ENCODE measurements at regions not wholly inside any gene's neighbourhood (a gene's known extent, or its start where the extent isn't known, plus 50 kb on each side); places are given as distances from the start of the nearest gene placed in this dataset.

DNA sequence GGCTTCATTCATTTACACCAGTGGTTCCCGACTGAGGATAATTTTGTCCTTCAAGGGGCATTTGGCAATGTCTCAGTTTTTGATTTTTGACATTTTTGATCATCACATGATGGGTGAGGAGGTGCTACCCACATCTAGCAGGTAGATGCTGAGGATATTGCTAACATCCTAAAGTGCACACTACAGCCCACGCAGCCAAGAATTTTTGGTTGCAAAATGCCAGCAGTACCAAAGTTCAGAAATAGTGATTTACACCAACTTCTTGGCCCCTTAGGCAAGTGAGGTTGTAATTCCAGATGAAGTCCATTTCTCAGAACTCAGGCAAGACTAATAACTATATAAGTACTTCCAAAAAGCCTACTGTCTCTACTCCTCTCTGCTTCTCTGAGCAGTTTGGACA, 80.1 kb upstream of the TSHZ2 start:
- no peak overlapping the region for H3K4me3 Mint-ChIP-seq (ENCODE audit: unreplicated experiment)
- Histone ChIP-seq H3K36me3 (ENCODE audit: control insufficient read depth, insufficient read depth, low read length) (no peaks in the 10 kb centered on the region), H3K4me3 (ENCODE audit: low read depth, low read length) (no peak overlapping the region), H3K4me1 (no peaks in the 10 kb centered on the region), H3K27me3 (replicated peaks; ENCODE audit: control insufficient read depth, insufficient read depth, low read length) (no peaks in the 10 kb centered on the region), H3K9me3 (no peaks in the 10 kb centered on the region)
- ChIA-PET POLR2A (no interaction called here), CTCF (no interaction called here)
- H3K36me3 Mint-ChIP-seq (ENCODE audit: insufficient read depth, unreplicated experiment): peaks cover 5% of the 10 kb centered on the region
- intact Hi-C loops (cut with micrococcal nuclease; ENCODE audit: unreplicated experiment): no loop called here
- TF ChIP-seq, protein P1, sequence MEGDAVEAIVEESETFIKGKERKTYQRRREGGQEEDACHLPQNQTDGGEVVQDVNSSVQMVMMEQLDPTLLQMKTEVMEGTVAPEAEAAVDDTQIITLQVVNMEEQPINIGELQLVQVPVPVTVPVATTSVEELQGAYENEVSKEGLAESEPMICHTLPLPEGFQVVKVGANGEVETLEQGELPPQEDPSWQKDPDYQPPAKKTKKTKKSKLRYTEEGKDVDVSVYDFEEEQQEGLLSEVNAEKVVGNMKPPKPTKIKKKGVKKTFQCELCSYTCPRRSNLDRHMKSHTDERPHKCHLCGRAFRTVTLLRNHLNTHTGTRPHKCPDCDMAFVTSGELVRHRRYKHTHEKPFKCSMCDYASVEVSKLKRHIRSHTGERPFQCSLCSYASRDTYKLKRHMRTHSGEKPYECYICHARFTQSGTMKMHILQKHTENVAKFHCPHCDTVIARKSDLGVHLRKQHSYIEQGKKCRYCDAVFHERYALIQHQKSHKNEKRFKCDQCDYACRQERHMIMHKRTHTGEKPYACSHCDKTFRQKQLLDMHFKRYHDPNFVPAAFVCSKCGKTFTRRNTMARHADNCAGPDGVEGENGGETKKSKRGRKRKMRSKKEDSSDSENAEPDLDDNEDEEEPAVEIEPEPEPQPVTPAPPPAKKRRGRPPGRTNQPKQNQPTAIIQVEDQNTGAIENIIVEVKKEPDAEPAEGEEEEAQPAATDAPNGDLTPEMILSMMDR (IDR thresholded peaks at IDR 0.05; ENCODE audit: insufficient read depth in 1 of 2, low read depth in 1 of 2, low read length in 1 of 2, severe bottlenecking in 1 of 2, unreplicated experiment in 1 of 2): no peak
- no TSS peak for BruUV-seq (replicated peaks)
- peaks cover 7% of the 10 kb centered on the region for H3K9me3 Mint-ChIP-seq (ENCODE audit: unreplicated experiment)
- peaks cover 14% of the 10 kb centered on the region for H3K27me3 Mint-ChIP-seq (ENCODE audit: insufficient read depth, unreplicated experiment)
- no peak overlapping the region for H3K27ac Mint-ChIP-seq (ENCODE audit: unreplicated experiment)
- no peak for DNase-seq
- peaks cover 5% of the 10 kb centered on the region for H3K4me1 Mint-ChIP-seq (ENCODE audit: low read depth, unreplicated experiment)

DNA sequence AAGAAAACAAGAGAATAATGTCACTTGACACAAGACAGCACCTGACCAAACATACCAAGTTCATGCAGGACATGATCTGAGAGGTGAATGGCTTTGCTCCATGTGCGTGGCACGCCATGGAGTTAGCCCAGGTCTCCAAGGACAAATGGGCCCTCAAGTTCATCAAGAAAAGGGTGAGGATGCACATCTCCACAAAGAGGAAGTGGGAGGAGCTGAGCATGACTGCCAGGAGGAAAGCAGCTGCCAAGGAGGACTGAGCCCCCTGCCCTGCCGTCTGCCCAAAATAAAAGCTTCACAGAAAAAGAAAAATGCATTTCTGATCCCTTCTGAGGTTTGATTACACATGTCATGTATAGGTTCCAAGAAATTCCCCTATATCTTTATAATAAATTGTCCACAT, 82.0 kb upstream of the TSHZ2 start:
- peaks cover 5% of the 10 kb centered on the region for H3K36me3 Mint-ChIP-seq (ENCODE audit: insufficient read depth, unreplicated experiment)
- H3K4me1 Mint-ChIP-seq (ENCODE audit: low read depth, unreplicated experiment): peaks cover 5% of the 10 kb centered on the region
- CTCF ChIA-PET: interaction anchor here (0.6 kb wide), 1 partner anchor 47 kb away, joined by 3 read pairs; no protein-coding TSS in a partner anchor

DNA sequence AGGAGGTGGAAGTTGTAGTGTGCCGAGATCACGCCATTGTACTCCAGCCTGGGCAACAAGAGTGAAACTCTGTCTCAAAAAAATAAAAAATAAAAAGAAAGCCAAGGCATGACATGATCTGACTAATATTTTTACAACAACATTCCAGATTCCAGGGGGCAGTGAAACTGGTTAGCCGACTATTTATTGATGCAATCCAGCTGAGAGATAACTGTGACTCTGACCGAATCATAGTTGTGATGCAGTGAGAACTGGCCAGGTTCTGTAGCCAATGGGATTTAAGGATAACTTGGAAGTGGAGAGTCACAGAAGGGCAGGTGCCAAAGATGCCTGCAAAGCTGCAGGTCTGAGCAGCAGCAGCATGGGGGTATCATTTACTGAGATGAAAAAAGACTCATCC, 82.9 kb upstream of the TSHZ2 start:
- H3K27ac Mint-ChIP-seq (ENCODE audit: unreplicated experiment): no peak overlapping the region
- CTCF ChIA-PET: no interaction called here

More for the DNA sequence above, 82.0 kb upstream of the TSHZ2 start:
- intact Hi-C loops (cut with micrococcal nuclease; ENCODE audit: unreplicated experiment): no loop called here
- Mint-ChIP-seq H3K9me3 (ENCODE audit: unreplicated experiment) (peaks cover 7% of the 10 kb centered on the region), H3K27ac (ENCODE audit: unreplicated experiment) (no peak overlapping the region), H3K27me3 (ENCODE audit: insufficient read depth, unreplicated experiment) (peaks cover 18% of the 10 kb centered on the region), H3K4me3 (ENCODE audit: unreplicated experiment) (no peak overlapping the region)
- POLR2A ChIA-PET: no interaction called here
- no peaks in the 10 kb centered on the region for H3K4me1 ChIP-seq
- H3K27me3 ChIP-seq (replicated peaks; ENCODE audit: control insufficient read depth, insufficient read depth, low read length): no peaks in the 10 kb centered on the region
- no TSS peak for BruUV-seq (replicated peaks)
- TF ChIP-seq, protein P1 (IDR thresholded peaks at IDR 0.05; ENCODE audit: insufficient read depth in 1 of 2, low read depth in 1 of 2, low read length in 1 of 2, severe bottlenecking in 1 of 2, unreplicated experiment in 1 of 2): no peak
- H3K4me3 ChIP-seq (ENCODE audit: low read depth, low read length): no peak overlapping the region
- no peaks in the 10 kb centered on the region for H3K9me3 ChIP-seq
- DNase-seq: no peak
- H3K36me3 ChIP-seq (ENCODE audit: control insufficient read depth, insufficient read depth, low read length): no peaks in the 10 kb centered on the region

More for the DNA sequence above, 82.9 kb upstream of the TSHZ2 start:
- no peaks in the 10 kb centered on the region; the same call in 1 of the 2 replicates for H3K9me3 ChIP-seq
- POLR2A ChIA-PET: no interaction called here
- Mint-ChIP-seq H3K27me3 (ENCODE audit: insufficient read depth, unreplicated experiment) (peaks cover 17% of the 10 kb centered on the region), H3K36me3 (ENCODE audit: insufficient read depth, unreplicated experiment) (peaks cover 5% of the 10 kb centered on the region), H3K4me3 (ENCODE audit: unreplicated experiment) (no peak overlapping the region), H3K4me1 (ENCODE audit: low read depth, unreplicated experiment) (peaks cover 5% of the 10 kb centered on the region), H3K9me3 (ENCODE audit: unreplicated experiment) (peaks cover 7% of the 10 kb centered on the region)
- no TSS peak for BruUV-seq (replicated peaks)
- no peaks in the 10 kb centered on the region for H3K27me3 ChIP-seq (replicated peaks; ENCODE audit: control insufficient read depth, insufficient read depth, low read length)
- no peak overlapping the region for H3K4me3 ChIP-seq (ENCODE audit: low read depth, low read length)
- peak in 1 of 2 experiments; percentile 41 for DNase-seq
- H3K4me1 ChIP-seq: no peaks in the 10 kb centered on the region
- TF ChIP-seq, protein P1 (IDR thresholded peaks at IDR 0.05; ENCODE audit: insufficient read depth in 1 of 2, low read depth in 1 of 2, low read length in 1 of 2, severe bottlenecking in 1 of 2, unreplicated experiment in 1 of 2): no peak
- no peaks in the 10 kb centered on the region for H3K36me3 ChIP-seq (ENCODE audit: control insufficient read depth, insufficient read depth, low read length)
- intact Hi-C loops (cut with micrococcal nuclease; ENCODE audit: unreplicated experiment): no loop called here
